ENCODE measurements at regions not wholly inside any gene's neighbourhood (a gene's known extent, or its start where the extent isn't known, plus 50 kb on each side); places are given as distances from the start of the nearest gene placed in this dataset.

DNA sequence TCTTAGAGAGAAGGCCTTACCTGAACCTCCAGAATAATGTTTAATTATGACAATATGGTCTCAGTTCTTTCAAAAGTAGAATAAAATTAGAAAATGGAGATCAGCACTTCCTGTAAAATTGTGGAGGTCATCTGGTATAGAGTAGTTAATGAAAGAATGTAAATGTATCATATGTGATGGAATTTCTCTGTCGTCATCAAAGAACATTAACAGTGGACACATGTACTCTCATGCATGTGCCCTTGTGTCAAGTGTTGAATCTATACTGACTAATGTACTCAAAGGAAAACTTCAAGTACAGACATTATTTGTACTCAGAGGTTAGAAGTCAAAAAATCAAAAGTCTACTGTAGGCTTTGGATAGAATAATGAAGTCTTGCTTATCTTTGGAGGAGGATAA is 129.2 kb upstream of the MYOCD start:
- Mint-ChIP-seq H3K9me3 (no peaks in the 10 kb centered on the region), H3K27ac (no peak overlapping the region), H3K4me3 (no peak overlapping the region), H3K36me3 (no peaks in the 10 kb centered on the region), H3K4me1 (no peaks in the 10 kb centered on the region), H3K27me3 (peaks cover 1% of the 10 kb centered on the region)

DNA sequence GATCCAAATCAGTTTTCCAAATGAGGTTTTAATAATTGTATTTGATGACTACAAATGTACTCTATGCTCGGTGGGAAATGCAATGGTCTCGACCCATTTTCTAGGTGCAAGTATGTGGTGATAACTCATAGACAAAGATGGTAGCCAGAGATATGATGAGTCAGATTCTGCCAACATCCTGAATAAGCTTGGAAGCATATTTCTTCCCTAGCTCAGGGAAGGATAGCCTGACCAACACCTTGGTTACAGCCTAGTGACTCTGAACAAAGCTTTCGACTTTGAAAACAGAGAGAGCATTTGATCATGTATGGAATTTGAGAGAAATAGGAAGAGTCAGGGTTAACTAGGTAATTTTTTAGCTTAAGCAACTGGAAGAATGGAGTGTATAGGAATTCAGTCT is 128.3 kb upstream of the MYOCD start:
- Mint-ChIP-seq H3K27ac (no peak overlapping the region), H3K9me3 (no peaks in the 10 kb centered on the region), H3K4me3 (no peak overlapping the region), H3K27me3 (peaks cover 1% of the 10 kb centered on the region), H3K36me3 (no peaks in the 10 kb centered on the region), H3K4me1 (no peaks in the 10 kb centered on the region)

DNA sequence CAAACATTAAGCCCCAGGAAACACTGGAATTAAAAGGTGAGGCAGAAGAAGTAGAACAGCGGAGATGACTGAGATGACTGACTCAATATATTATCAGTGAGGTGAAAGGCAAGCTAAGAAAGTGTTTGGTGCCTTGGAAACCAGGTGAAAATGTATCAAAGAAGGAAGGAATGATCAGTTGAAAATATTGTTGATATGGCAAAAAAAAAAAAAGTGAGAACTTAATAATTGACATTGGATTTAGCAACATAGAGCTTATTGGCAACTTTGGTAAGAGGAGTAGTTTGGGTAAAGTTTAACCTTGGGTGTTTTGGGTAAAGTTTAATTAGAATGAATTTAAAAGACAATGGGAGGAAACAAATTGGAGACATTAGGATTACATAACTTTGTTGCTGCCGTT is 127.7 kb upstream of the MYOCD start:
- no peaks in the 10 kb centered on the region for H3K9me3 Mint-ChIP-seq
- no peak overlapping the region for H3K4me3 Mint-ChIP-seq
- peaks cover 1% of the 10 kb centered on the region for H3K27me3 Mint-ChIP-seq
- H3K27ac Mint-ChIP-seq: no peak overlapping the region
- no peaks in the 10 kb centered on the region for H3K4me1 Mint-ChIP-seq
- H3K36me3 Mint-ChIP-seq: no peaks in the 10 kb centered on the region

DNA sequence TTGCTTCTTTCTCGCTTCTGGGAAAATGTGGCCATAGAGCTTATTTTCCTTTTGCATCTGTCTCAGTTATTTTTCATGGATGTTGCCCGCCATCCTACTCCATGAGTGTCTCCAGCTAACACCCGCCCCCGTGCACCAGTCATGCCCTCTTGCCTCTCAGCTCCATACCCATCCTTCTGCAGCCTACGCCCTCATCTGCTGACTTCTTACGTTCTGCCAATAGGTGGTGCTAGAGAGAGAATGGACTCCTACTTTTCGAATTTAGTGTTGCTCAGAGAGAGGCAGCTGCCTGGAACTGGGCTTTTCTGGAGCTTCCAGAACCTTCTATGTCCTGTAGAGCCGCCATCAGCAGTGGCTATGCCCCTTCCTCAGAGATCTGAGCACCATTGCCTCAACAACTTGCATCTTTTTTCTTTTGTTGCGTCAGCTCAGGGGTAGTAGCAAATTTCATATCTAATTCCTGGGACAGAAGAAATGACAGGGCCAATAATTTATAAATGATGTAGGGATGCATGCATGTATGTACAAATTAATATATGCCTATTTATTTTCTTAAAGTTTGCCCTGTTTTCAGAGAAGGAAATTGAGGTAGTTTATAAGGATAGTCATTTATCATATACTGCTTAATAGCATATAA is 119.7 kb upstream of the MYOCD start:
- no peaks in the 10 kb centered on the region for H3K36me3 Mint-ChIP-seq
- H3K27me3 Mint-ChIP-seq: peaks cover 3% of the 10 kb centered on the region
- H3K4me1 Mint-ChIP-seq: peaks cover 0 to 3% (median 2%) of the 10 kb centered on the region in 3 donors
- peak overlapping the region in 1 of 3 donors; percentile 3 for H3K27ac Mint-ChIP-seq
- H3K9me3 Mint-ChIP-seq: no peaks in the 10 kb centered on the region
- H3K4me3 Mint-ChIP-seq: no peak overlapping the region

DNA sequence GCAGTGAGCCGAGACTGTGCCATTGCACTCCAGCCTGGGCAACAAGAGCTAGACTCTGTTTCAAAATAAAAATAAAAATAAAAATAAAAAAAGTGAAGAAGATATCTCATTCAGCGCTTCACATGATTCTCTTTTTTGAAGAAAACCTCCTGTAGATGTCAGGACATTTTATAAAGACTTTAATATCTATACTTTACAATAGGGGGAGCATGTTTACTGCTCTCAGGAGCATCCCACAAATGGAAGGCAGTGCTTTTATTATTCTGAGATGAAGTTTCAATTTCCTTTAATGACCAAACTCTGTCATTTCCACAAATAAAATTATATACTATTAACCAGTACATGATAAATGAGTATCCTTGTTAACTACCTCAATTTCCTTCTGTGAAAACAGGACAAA is 118.7 kb upstream of the MYOCD start:
- no peak overlapping the region for H3K4me3 Mint-ChIP-seq
- peaks cover 3% of the 10 kb centered on the region for H3K27me3 Mint-ChIP-seq
- H3K36me3 Mint-ChIP-seq: no peaks in the 10 kb centered on the region
- H3K27ac Mint-ChIP-seq: no peak overlapping the region
- H3K9me3 Mint-ChIP-seq: no peaks in the 10 kb centered on the region
- H3K4me1 Mint-ChIP-seq: peaks cover 0 to 3% (median 2%) of the 10 kb centered on the region in 3 donors

DNA sequence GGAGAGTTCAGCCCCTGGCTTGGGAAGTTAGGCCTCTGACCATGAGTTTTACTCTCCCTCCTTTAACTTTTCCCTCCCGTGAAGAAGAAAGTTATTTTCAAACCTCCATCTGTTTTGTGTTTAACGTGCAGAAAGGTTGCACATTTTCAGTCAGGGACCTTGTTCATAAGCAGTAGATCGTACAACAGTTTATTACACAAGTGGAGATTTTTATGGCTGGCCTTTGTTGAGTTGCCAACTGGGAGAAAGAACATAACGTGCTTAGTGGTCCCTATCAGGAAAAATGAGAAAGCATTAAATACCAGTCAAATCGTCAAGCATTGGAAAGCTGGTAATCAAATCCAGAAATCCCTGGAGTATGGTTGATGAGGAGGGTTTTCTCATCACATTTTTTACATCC is 117.9 kb upstream of the MYOCD start:
- H3K27ac Mint-ChIP-seq: no peak overlapping the region
- peaks cover 0 to 3% (median 2%) of the 10 kb centered on the region in 3 donors for H3K4me1 Mint-ChIP-seq
- no peaks in the 10 kb centered on the region for H3K9me3 Mint-ChIP-seq
- H3K4me3 Mint-ChIP-seq: no peak overlapping the region
- peaks cover 3% of the 10 kb centered on the region for H3K27me3 Mint-ChIP-seq
- no peaks in the 10 kb centered on the region for H3K36me3 Mint-ChIP-seq

DNA sequence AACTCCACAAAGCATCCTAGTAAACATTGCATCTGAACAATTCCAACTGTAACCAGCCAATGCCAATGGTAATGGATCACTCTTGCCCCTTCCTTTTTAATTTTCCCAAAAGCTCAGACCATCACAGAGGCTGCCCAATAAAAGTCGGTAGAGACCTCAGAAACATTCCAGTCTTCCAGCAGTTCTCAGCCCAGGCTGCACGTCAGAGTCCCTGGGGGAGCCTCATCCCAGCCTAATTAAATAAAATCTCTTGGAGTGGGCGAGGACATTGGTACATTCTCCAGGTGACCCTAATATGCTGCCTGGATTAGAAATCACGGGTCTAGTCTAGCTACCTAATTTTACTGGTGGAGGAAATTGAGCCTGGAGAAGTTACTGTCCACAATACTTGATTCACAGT is 117.1 kb upstream of the MYOCD start:
- H3K4me1 Mint-ChIP-seq: peaks cover 0 to 3% (median 2%) of the 10 kb centered on the region in 3 donors
- no peak overlapping the region for H3K4me3 Mint-ChIP-seq
- no peak overlapping the region for H3K27ac Mint-ChIP-seq
- H3K27me3 Mint-ChIP-seq: peaks cover 3% of the 10 kb centered on the region
- H3K9me3 Mint-ChIP-seq: no peaks in the 10 kb centered on the region
- H3K36me3 Mint-ChIP-seq: no peaks in the 10 kb centered on the region

DNA sequence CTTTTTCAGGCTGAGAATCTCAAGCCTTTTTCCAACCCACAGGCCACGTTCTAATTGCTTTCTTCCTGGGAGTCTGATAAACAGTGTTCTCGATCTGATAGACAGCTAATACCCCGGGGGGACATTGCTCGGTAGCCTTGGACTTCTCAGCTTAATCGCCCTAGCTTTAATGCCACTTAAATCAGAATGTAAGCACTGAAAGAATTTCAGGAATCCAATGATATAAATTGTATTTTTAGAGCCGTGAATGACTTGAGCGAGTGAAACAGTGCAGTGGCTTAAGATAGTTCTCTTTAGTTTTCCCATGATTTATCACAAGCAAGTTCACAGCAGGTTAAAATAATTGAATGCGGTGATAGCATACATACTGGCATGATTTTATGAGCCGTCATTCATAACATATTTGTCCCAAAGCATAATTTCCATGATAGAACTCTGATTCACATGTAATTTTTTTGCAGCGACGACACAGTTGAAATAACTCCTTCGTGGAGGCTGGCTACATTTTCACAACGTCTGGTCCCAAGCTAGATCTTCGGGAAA is 116.1 kb upstream of the MYOCD start:
- Mint-ChIP-seq H3K36me3 (no peaks in the 10 kb centered on the region), H3K27ac (no peak overlapping the region), H3K9me3 (no peaks in the 10 kb centered on the region), H3K4me3 (no peak overlapping the region), H3K4me1 (peaks cover 0 to 3% (median 2%) of the 10 kb centered on the region in 3 donors), H3K27me3 (peaks cover 3% of the 10 kb centered on the region)

DNA sequence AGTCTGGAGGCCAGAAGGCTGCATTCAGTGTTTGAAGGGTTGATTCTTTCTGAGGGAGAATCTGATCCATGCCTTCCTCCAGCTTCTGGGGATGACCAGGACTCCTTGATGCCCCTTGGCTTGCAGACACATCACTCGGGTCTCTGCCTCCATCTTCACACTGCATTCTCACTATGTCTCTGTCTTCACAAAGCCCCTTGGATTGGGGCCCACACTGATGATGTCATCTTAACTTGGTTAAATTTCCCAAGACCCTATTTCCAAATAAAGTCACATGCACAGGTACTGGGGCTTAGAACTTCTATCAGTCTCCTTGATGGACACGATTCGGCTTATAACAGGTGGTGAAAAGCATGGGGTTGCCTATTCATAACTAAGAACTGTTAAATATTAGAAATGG is 112.1 kb upstream of the MYOCD start:
- Mint-ChIP-seq H3K4me1 (peaks cover 0 to 1% (median 0%) of the 10 kb centered on the region in 3 donors), H3K27ac (no peak overlapping the region), H3K4me3 (no peak overlapping the region), H3K9me3 (no peaks in the 10 kb centered on the region), H3K36me3 (no peaks in the 10 kb centered on the region), H3K27me3 (peaks cover 1% of the 10 kb centered on the region)

DNA sequence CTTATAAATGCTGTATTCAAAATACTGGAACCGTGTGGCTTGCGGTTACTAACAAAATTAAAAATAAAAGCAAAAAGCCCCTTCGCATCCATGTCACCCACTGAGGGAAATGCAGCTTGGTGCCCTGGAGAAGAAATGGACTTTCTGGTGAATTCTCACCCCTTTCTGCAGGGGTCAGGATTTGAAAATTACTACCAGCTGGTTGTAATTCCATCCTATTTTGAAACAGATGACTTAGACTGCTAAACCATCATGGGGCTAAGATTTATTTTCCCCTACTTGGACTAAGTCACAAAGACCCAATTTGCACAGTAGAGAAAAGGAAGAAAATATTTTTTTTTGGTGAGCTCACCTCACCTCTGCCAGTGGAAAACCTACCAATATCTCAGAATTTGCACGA is 111.4 kb upstream of the MYOCD start:
- Mint-ChIP-seq H3K4me3 (no peak overlapping the region), H3K36me3 (no peaks in the 10 kb centered on the region), H3K27me3 (peaks cover 1% of the 10 kb centered on the region), H3K9me3 (peaks cover 0 to 1% (median 0%) of the 10 kb centered on the region in 3 donors), H3K27ac (no peak overlapping the region), H3K4me1 (peaks cover 0 to 1% (median 0%) of the 10 kb centered on the region in 3 donors)

DNA sequence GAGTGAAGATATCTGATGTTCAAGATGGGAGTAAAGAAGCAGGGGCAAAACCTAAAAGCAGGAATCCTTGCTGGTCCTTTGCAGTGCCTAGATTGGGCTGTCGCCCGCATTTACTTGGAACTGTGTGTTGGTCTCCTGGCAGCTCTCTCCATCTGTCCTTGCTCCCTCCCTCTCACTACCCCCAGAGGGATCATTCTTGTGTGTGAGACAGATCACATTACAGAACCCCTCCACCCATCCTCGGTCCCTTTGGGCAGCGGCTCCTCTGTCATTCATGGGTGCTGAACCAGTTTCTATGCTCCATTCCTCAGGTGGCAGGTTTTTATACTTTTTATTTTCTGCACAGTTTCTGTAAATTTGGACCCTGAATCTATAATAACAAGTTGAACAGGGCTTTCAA is 99.4 kb upstream of the MYOCD start:
- Mint-ChIP-seq H3K36me3 (no peaks in the 10 kb centered on the region), H3K9me3 (no peaks in the 10 kb centered on the region), H3K27ac (no peak overlapping the region), H3K4me3 (no peak overlapping the region), H3K4me1 (no peaks in the 10 kb centered on the region), H3K27me3 (peaks cover 7% of the 10 kb centered on the region)

DNA sequence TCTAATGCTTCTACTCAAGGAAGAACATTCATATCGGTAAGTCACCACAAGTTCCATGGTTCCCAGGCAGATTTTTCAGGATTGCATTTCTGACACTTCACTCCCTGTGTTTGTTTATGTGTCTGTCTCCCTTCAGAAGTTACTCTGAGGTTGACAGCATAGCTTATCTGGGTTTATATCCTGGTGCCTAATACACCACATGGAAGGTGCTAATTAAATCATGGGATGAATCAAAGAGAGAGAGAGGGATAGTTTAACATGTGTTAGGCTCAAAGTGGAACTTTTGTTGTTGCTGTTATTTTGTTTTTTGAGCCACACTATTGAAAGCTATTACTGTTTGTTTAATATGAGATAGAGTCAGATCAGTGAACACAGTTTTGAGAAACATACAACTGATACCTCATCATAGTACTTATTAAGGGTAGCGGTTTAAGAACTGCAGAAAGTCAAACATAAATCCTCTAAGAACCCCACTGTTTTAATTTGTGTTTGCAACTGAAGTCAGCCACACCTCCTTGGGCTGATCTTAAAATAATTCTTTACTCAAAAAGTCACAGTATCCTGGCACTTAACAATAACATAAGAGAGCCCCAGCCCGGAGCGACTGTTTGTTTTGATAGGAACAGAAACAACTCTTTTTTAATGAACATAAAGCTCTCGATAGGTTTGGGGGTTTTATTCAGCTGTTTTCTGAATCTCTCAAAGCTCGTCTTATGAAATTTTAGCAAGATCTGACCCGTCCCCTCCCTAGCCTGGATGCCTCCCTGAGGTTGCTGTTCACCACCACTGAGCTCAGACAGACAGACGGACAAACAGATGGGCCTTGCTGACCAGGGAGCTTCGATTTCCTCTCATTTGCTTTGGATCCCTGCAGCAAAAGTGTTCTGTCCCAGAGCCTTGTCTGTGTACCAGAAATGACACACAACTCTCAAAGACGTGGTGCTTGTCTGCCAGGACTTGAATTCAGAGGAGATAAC is 98.3 kb upstream of the MYOCD start:
- Mint-ChIP-seq H3K9me3 (peaks cover 0 to 5% (median 0%) of the 10 kb centered on the region in 3 donors), H3K36me3 (no peaks in the 10 kb centered on the region), H3K27me3 (peaks cover 7% of the 10 kb centered on the region), H3K4me1 (no peaks in the 10 kb centered on the region), H3K27ac (no peak overlapping the region), H3K4me3 (no peak overlapping the region)

DNA sequence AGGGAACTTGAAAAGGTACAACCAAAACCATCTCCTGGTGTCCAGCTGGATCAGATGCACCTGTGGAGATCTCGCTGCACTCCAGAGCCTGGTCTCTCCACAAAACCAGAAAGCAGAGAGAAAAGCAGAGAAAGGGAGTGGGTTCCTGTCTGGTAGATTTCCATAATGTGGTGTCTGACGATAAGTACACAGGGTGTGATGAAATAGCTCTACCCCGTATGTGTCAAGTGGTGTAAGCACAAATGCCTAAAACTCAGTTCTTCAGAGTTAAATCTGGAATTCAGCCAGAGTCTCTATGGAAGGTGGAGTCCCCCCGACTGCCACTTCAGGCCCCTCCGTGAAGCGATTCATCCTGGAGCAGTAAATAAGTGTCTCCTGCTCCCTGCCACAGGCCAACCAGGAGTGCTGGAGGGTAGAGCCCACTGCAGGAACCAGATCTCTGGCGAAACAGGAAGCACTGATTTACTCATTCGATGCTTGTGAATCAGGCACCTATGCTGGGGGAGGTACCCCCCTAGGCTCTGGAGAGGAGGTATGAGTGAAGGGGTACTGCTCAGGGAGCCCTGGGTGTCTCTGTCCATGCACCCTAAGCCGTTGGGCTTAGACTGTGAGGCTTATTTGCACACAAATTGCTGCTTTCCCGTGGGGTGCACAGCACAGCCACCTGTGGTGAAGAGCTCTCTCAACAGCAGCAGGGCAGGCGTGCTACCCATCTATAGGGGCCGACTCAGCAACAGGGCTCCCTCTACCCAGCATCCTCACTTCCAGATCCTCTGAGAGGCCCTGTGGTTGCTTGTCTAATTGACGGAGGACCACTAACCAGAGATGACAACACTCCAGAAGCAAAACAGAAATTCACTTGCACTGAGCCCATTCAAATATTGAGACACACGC is 97.1 kb upstream of the MYOCD start:
- Mint-ChIP-seq H3K4me1 (no peaks in the 10 kb centered on the region), H3K36me3 (no peaks in the 10 kb centered on the region)

DNA sequence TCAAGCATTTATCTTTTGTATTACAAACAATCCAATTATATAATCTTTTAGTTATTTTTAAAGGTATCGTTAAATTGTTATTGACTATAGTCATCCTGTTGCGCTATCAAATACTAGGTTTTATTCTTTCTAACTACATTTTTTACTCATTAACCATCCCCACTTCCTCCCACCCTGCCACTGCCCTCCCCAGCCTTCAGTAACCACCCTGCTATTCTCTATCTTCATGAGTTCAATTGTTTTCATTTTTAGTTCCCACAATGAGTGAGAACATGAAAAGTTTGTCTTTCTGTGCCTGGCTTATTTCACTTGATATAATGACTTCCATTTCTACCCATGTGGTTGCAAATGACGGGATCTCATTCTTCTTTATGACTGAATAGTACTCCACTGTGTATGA is 94.1 kb upstream of the MYOCD start:
- Mint-ChIP-seq H3K9me3 (peaks cover 0 to 5% (median 0%) of the 10 kb centered on the region in 3 donors), H3K4me3 (no peak overlapping the region), H3K36me3 (no peaks in the 10 kb centered on the region), H3K27ac (no peak overlapping the region), H3K4me1 (no peaks in the 10 kb centered on the region), H3K27me3 (no peaks in the 10 kb centered on the region)

More for the DNA sequence above, 97.1 kb upstream of the MYOCD start:
- peaks cover 7% of the 10 kb centered on the region for H3K27me3 Mint-ChIP-seq
- H3K9me3 Mint-ChIP-seq: peaks cover 0 to 5% (median 0%) of the 10 kb centered on the region in 3 donors
- H3K27ac Mint-ChIP-seq: no peak overlapping the region
- H3K4me3 Mint-ChIP-seq: no peak overlapping the region

DNA sequence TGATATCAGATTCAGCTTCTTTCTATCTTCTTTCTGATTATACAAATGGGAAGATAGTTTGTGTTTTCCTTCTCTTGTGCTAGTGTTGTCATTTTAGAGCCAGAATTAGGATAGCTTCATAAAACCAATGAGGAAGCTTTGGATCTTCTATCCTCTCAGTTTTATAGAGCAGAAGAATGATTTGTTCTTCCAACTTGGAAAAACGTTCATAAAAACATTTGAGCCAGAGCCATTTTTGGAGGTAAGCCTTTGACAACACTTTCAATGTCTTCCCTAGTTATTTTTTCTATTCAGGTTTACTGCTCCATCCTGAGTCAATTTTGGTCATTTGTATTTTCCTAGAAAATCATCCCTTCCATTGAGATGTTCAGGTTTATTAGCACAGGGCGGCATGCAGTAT is 91.2 kb upstream of the MYOCD start:
- peaks cover 0 to 5% (median 0%) of the 10 kb centered on the region in 3 donors for H3K9me3 Mint-ChIP-seq
- H3K4me1 Mint-ChIP-seq: no peaks in the 10 kb centered on the region
- no peaks in the 10 kb centered on the region for H3K36me3 Mint-ChIP-seq
- no peak overlapping the region for H3K4me3 Mint-ChIP-seq
- no peak overlapping the region for H3K27ac Mint-ChIP-seq
- H3K27me3 Mint-ChIP-seq: peaks cover 2% of the 10 kb centered on the region

Measured in IgD-negative memory B cell (primary cell).